ENCODE measurements at regions not wholly inside any gene's neighbourhood (a gene's known extent, or its start where the extent isn't known, plus 50 kb on each side); places are given as distances from the start of the nearest gene placed in this dataset.
A peak's percentile ranks its signal among the peaks of the same experiment; 100 is the strongest.

DNA sequence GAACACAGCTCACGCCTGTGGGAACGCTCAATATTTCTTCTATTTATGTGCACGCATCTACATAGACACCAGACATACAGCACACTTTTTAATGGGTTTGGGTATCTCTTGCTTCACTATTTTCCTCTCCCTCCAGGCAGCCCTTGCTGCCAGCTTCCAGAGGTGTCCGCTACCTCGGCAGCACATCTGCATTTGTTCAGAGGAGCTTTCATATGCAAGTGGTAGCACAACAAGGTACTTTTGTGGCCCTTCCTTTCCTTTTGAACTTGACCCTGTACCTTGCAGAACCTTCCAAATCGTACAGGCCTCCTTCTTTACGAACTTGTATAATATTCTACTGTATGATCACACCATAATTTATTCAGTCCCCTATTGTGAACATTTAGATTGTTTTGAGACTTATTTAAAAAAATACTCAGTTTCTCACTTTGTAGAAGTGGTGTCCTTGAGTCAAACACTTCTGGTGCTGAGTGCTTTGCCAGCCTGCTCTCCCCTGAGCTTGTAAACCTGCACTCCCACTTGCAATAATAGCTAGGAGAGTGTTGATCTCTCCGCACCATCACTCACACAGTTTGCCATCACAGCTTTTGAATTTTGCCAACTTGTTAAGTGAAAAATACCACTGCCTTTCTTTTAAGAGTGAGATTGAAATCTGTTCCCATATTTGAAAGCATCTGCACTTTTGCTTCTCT, 106.0 kb upstream of the ZNF32 start:
- no peak for DNase-seq (ENCODE audit: low read depth, low spot score)

DNA sequence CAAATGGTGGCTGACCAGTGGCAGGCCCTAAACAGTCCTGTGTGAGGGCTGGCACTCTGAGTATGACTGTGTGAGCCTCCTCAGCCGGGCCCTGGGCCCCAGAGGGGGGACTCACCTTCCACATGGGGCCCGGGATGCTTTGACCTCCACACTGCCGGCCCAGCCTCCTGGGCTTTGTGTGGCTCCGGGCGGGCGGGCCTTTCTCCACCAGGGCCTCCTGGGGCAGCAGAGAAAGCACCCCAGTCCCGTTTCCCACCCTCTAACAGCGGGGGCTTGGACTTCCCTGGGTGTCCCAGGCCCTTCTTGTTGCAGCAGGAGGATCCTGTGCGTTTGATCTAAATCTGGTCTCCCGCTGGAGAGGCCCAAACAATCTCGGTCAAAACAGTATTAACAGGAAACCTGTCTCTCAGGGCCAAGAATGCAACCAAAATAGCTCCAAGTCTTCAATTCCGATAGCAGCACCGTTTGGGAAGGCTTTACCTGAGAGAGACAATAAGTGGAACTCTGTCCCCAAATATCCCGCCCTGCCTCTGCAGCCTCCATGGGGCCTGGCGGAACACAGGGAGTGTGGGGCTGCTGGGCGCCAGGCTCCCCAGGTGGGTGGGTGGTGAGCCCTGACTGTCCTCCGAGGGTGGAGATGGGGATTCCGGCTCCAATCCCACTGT, 104.8 kb upstream of the ZNF32 start:
- DNase-seq (ENCODE audit: low read depth, low spot score): no peak

DNA sequence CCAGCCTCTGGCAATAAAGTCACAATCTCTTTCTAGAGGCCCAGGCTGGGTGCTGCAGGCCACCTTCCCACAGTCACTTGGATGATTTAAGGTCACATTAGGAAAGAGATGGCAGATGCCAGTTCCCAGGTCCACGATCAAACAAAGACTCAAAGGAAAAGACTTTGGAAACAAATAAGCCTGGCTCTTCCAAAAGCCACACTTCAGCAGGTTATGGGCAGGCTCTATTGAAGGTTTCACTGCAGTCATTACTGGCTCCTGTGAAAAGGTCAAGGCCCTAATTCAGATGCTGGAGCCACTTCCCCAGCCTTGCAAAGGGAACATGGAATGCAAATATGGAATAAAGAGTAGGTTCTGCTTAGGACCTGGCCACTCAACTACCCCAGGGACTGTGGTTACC, 104.0 kb upstream of the ZNF32 start:
- no peak for DNase-seq (ENCODE audit: low read depth, low spot score)

DNA sequence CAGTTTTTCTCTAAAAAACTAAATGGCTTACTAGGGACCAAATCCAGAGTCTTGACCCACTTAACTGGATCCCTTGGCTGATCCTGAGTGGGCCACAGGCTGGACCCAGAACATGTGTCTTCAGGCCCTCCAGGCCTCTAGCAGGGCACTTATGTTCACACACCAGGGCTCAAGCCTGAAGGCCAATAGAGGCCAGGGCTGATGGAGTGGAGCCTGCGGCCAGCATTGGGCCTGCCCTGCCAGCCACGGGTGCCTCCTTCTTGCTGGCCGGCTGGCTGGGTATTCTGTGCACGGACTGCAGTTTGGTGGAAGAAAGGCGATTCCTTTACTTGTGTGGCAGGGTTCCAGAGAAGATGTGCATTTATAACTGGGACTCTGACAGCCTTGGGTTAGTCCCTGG, 103.0 kb upstream of the ZNF32 start:
- DNase-seq (ENCODE audit: low read depth, low spot score): no peak

DNA sequence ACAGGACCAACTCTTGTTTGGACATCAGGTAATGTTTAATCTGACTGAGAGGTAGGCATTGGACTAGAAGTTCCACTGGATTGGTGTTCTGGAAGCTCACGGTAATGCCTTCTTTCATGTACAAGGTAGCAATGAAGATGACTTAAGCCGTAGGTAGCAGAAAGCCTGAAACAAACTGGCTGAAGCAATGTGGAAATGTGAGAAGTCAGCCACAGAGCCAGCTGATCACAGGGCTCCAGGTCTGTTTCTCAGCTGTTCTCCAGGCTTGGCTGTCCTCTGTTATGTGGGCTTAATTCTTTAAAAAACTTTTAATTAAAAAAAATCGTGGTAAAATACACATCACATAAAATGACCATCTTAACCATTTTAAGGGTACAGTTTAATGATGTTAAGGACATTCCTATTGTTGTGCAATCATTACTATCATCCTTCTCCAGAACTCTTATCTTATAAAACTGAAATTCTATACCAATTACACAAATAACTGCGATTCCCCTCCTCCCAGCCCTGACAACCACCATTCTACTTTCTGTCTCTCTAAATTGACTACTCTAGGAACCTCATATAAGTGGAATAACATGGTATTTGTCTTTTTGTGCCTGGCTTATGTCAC, 101.4 kb upstream of the ZNF32 start:
- DNase-seq (ENCODE audit: low read depth, low spot score): no peak

DNA sequence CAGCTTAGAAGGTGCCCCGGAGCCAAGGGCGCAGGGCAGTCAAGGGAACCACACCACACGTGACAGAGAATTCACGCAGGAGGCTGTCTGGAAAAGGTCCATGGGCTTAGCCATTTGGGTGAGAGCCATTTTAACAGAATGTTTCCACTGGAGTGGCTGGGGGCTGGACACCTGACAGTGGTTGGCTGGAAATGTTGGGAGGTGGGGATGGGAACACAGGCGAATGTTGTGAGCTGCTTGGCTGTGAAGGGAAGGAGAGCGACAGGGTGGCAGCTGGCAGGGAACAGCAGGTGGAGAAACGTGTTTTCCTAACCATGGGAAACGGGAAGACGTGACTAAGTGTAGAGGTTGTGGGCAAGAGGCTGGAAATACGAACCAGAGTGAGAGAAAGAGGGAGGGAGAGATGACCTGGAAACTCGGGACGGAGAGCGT, 100.5 kb upstream of the ZNF32 start:
- no peak for DNase-seq (ENCODE audit: low read depth, low spot score)

DNA sequence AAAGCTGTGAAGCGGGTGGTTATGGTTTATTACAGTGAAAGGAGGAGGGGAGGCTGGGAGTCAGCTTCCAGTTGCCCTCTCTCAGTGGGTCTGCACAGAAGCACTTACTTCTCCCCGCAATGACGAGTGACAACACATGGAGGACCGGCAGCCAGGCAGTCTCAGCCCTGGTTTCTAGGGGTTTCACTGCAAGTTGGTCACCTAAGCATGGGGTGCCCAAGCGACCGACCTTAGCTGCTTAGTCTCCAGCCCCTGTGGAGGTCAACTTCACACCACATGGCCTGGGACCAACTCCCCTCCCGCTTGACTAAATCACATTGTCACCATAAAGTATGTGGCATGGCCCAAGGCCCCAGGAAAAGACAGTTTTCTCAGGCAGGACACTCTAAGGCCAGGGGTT, 99.9 kb upstream of the ZNF32 start:
- no peak for DNase-seq (ENCODE audit: low read depth, low spot score)

DNA sequence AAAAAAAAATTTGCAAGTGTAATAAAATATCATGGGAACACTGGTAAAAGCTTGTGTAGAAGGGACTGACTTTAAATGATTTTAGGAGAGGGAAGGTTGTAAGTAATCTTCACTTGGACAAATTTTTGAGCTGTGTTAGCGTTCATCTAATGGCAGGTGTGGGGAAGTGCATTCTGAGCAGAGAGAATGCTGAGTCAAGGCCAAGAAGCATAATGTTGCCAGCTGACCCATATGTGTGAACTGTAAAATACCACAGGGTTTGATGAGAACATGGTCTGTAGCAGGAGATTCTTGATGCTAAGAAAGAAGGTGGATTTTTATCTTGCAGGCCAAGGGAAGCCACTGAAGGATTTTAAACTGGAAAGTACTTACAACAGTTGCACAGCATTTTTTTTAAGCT, 98.2 kb upstream of the ZNF32 start:
- no peak for DNase-seq (ENCODE audit: low read depth, low spot score)

DNA sequence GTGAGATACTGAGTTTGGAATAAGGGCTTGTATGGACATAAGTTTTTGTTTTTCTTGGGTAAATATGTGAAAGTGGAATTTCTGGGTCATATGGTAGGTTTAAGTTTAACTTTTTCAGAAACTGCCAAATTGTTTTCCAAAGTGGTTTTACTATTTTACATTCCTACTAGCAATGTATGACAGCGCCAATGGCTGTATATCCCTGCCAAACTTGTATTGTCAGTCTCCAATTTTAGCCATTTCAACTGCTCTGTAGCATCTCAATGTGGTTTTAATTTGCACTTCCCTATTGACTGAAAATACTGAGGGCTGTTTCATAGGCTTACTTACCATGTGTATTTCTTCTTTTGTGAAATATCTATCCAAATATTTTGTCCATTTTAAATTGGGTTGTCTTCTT, 90.5 kb upstream of the ZNF32 start:
- no peak for DNase-seq (ENCODE audit: low read depth, low spot score)

DNA sequence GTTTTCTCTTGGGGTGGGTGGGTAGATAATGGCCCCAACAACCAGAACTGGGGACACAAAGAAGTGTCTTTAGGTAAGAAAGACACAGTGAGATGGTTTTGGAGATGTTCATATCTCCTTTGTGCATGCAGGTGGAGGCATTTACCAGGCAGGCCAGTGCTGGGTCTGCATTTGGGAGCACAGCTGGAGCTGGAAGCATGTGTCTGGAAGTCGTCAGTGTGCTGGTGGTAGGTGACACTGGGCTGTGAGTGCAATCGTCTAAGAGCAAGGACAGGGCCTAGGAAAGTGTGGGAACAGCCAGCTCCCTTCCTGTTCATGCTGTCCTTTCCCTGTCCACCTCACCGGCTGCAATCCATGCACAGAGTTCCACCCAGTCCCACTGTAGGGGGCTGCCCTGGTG, 88.3 kb upstream of the ZNF32 start:
- no peak for DNase-seq (ENCODE audit: low read depth, low spot score)

DNA sequence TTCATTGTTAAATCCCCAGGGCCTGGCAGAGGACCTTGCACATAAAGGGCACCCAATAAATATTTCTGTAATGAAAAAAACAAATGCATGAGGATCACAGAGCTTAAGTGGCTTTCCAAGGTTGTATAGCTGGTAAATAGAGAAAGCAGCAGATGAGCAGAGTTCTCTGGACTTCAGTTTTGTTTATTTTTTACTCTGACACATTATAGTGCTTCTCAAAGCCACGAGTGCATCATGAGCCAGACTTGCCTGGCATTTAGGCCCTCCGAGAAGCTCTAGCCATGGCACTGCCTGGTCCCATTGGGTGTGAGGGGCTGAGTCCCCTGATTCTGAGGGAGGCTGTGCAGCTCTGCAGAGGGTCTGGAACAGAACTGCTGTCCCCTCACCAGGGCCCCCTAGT, 87.2 kb upstream of the ZNF32 start:
- DNase-seq (ENCODE audit: low read depth, low spot score): no peak

DNA sequence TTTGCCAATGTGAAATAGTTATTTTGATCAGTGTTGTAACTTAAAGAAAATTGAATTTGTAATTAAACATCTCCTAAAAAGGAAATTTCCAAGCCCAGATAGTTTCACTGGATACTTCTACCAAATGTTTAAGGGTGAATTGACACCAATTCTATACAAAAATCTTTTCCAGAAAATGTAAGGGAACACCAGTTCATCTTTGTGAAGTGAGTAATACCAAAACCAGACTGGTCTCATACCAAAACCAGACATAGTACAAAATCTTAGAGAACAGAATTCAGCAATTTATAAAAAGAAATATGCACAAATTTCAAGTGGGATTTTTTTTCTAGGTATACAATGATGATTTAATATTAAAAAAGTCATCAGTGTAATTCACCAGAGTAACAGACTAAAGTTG, 86.0 kb upstream of the ZNF32 start:
- DNase-seq (ENCODE audit: low read depth, low spot score): no peak

DNA sequence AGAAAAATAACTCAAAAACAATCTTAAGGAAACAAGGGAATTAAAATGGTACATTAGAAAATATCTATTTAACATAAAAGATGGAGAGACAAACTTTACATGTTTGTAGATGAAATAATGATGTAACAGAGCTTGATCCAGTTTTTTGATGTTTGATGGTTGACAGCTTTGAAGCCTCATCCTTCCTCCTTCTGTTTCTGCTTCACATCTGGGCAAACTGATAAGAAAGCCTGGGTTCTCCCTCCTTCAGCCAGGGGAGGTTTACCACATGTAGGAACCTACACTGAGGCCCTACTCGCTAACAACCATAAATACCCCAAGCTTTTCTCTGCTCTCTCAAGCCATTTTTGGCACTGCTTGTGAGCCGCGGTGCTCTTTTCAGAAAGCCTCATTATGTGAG, 82.8 kb upstream of the ZNF32 start:
- no peak for DNase-seq (ENCODE audit: low read depth, low spot score)

DNA sequence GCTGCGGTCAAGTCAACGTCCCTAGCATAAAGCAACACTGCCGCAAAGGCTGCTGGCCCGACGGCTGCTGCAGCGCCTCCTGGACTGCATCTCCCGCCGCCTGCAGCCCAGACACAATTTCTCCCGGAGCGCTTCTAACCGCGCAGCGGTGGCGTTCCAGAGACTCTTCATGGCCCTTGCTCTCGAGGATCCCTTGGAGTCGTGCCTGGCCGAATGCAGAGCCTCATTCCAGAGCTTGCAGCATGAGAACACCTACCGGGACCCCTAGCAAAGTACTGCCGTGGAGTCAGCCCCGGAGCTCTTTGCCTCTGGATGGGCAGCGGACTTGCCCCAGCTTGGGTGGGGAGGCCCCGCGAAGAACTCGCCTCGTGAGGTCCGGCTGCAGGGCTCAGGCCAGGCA, 79.7 kb upstream of the ZNF32 start:
- no peak for DNase-seq (ENCODE audit: low read depth, low spot score)

DNA sequence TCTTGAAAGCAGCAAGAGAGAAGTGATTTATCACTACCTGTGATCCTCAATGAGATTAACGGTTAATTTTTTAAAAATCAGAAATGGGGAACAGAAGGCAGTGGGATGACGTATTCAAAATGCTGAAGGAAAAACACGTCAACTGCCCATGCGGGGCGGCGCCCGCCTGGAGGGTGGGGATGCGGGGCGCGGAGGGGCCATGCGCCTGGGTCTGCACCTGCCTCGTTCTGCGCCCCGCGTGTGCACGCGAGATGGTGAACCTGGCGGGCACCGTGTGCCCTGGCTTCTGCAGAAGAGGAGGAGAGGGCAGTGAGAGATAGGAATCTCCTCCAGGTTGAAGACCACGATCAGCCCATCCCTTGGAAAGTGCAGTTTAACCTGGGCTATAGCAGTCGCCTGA, 79.3 kb upstream of the ZNF32 start:
- DNase-seq (ENCODE audit: low read depth, low spot score): no peak

DNA sequence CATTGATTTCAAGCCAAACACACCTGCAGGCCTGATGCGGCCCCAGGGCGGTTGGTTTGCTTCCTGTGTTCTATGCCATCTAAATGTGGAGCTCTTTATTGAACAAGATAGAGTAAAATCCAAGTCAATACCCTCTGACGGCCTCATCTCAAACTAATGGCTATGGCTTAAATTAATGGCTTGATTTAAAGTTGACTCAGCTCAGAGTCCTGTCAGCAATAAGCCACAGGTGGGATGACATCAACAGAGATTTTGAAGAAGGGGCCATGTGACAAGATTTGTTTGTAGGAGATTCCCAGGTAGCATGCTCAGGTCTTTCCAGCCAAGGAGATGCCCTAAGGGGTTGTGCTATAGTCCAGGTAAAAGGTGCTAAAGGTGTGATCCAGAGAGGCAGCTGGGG, 66.7 kb upstream of the ZNF32 start:
- no peak for DNase-seq (ENCODE audit: low read depth, low spot score)

DNA sequence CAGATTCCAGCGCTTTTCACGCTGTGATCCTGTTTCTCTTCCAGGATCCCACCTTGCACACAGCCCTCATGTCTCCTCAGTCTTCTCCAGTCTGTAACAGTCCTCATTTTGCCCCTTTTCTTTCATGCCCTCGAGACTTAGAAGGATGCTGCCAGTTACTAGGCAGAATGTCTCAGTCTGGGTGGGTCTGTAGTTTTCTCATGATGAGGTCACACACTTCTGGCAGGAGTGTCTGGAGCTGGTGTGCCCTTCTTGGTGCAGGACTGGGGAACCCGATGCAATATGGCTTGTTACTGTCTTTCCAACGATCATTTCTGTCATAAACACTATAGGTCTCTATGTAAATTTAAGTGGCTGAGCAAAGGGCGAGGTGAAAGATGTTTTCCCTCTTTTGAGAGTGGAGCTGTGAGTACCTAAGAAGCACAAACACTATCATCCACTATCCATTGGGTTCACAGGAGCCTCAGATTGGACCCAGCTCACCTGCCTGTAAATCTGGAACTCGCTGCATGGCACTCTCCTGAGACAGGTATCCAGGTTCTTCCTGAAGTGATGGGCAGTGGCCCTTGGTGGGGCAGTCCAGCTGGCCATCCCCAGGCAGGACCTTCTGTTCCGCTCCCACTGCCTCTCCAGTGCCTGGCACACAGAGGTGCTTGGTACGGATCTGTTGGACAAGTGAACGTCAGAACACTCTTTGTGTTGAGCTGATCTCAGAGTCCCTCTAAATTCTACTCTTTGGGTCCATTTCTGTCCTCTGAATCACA, 64.3 kb upstream of the ZNF32 start:
- DNase-seq (ENCODE audit: low read depth, low spot score): no peak

DNA sequence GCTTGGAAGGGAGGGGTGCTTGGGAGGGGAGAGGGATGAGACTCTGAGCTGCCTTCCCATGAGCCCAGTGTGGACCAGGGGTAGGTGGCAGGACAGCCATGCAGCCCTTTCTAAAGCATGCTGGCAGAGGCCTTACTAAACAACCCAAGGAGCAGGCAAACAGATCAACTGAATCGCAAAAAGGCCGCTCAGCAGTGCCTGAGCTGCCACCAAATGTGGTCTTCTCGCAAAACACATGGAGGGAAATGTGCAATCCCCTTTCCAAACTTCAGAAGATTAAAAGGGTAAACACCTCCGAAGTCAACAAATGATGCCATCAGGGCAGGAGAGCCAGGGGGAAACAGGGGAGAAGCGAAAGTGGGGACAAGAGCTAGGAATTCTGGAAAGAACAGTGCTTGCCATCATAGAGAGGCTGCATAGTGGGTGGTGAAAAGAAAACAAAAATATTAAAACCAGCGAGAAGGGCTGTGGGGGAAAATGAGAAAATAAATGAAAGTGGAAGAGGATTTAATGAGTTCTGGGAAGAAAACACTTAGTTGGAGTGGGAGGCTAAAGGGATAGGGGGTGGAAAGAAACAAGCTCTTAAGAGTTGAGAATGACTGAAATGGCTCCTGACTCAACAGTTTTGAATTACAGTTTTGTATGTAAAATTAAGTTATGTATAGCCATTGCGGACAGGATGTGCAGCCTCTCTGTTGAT, 62.2 kb upstream of the ZNF32 start:
- no peak for DNase-seq (ENCODE audit: low read depth, low spot score)

DNA sequence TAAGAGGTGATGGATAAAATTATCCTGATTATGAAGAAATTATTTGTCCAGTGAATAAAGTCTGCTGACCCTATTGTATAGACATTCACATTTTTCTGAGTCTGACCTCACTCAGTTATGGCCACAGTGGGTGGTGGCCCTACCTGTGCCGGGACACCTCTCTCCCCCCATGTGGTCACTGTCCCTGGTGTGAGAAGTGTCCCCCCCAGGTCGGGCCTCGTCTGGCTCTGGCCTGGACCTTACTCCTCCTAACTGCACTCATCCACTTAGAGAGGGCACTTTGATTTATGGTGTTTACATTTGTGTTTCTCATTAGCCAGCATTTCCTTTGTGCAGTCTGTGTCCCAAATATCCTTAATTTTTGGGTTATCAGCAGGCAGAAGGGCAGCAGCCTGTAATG, 59.6 kb upstream of the ZNF32 start:
- no peak for DNase-seq (ENCODE audit: low read depth, low spot score)

DNA sequence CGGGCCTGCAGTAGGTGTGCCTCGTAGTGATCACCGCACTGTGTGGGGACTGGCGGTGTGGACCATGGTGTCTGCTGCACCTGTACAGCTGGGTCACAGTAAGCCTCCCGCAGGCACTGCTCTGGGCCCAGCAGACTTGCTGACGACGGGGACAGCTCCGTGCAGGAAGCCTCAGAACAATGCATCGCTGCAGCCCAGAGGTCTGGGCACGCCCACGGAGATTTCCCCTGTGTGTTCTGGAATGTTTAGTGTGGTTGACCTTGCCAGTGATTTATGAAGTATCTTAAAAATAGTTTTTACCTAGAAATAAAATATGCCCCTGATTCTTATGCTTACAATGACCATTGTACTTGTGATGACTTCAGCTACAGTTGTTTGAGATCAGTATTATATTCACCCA, 59.1 kb upstream of the ZNF32 start:
- peak; percentile 54 for DNase-seq (ENCODE audit: low read depth, low spot score)

DNA sequence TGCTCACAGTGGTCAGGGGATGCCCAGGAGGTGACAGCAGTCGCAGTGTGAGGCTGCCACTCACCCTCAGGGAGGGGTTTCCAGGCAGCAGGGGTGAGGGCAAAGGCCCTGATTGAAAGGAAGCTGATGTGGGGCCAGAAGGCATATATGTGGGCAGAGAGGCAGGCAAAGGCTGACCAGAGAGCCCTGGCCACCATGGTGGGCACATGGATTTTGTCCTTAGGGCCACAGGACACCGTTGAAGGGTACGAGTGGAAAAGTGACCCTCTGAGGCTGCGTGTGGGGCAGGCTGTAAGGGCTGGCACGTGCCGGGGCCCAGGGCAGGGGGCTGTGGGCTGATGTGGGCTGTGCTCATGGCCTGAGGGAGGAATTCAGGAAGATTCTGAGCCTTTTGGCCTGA, 57.5 kb upstream of the ZNF32 start:
- no peak for DNase-seq (ENCODE audit: low read depth, low spot score)

DNA sequence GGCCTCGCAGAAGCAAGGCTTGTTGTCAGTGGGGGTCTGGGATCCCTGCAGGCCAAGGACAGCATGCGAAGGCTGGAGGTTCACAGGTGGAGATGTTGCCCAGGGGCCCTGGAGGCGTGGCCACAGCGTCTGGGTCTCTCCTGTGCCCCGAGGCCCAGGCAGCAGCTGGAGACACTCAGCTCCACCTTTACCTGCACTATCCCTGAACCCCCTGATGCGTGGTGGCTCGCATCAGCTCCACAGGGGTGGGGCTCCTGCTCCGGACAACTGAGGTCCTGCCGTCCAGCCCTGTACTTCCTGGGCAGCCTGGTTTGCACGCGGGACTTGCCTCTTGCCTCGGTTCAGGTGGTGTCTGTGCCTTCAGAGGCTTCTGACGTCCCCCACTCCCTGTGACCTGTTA, 54.6 kb upstream of the ZNF32 start:
- DNase-seq (ENCODE audit: low read depth, low spot score): no peak
